ENCODE measurements at regions not wholly inside any gene's neighbourhood (a gene's known extent, or its start where the extent isn't known, plus 50 kb on each side); places are given as distances from the start of the nearest gene placed in this dataset.
"Not testable (repeated sequence)": the region's sequence is repeated elsewhere in the genome, so short reads cannot be mapped to it uniquely, and the experiment has no call there.

DNA sequence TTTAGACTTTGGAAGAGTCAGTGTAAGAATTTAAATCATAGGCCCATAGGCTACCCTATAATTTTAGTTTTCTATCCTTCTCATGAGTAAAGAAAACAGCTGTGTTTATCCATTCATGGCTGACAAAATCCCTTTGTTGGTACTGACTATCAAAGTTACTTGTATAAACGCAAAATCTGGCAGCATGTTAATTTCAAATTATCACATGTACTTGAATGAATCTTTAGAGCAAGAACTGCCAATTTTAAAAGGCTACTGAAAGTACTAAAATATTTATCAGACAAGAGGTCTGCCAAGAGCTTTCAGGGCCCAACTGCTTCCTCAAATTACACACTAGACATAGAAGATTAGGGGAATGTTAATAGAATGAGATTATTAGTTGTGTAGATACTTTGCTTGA is 66.6 kb downstream of the MYL12B start:
- DNase-seq: peak in 1 of 2 experiments; percentile 18

DNA sequence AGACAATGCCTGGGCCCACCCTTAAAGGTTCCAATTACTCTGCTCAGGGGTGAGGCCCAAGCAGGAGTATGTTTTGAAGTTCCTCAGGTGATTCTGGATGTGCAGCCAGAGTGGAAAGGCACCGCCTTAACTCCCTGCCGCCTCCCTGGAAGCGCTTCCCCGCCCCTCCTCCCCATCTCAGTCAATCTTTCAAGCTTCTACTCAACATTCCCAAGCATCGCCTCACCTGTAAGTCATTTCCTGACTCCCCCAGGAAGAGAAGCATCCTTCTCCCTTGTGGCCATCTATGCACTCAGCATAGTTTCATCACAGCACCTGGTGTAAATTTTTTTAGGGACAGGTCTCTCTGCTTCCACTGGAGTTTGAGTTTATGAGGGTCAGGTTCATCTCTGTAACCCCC is 67.5 kb downstream of the MYL12B start:
- DNase-seq: no peak

- no peak for DNase-seq
These were observed 67.9 kb downstream of the MYL12B start for GRCh38 chr18:3329872-3330271.

DNA sequence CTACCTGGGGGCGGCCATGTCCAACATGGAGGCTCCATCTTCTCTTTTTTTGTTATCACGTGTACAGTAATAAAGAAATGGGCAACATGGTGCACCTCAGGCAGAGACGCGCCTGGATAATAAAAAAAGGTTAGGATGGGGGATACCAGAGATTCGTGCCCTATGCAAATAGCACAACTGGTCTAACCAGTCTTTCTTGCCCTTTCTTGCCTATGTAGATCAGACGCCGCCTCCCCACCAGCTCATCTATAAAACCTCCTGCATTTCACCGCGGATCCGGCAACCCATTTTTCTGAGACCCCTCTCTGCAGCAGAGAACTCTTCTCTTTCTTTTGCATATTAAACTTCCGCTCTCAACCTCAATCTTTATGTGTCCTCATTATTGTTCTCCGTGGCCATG is 68.7 kb downstream of the MYL12B start:
- no peak for DNase-seq

GRCh38 chr18:3332376-3332775 is 70.4 kb downstream of the MYL12B start:
- DNase-seq: no peak

DNA sequence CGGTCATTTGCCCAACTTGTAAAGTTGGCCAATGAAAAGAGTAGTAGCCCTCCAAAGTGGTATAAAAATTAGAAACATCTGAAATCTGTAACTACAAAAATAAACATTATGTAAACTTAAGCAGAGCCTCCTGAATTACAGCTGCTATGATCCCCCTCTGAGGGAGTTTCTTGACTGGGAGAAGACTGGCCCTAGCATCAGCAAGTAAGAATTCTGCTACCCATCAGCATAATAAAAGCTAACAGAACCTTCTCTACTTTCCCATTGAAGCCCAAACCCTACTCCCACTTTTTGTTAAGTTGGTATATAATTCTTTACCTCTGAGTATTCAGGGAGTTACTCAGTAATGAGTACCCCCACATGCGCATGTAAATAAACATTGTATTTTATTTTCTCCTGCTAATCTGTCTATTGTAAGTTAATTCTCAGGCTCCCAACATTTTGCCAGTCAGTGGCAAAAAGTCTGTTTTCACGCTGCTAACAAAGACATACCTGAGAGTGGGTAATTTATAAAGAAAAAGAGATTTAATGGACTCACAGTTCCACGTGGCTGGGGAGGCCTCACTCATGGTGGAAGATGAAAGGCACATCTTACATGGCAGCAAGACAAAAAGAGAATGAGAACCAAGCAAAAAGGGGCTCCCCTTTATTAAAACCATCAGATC is 71.3 kb downstream of the MYL12B start:
- no peak for DNase-seq

DNA sequence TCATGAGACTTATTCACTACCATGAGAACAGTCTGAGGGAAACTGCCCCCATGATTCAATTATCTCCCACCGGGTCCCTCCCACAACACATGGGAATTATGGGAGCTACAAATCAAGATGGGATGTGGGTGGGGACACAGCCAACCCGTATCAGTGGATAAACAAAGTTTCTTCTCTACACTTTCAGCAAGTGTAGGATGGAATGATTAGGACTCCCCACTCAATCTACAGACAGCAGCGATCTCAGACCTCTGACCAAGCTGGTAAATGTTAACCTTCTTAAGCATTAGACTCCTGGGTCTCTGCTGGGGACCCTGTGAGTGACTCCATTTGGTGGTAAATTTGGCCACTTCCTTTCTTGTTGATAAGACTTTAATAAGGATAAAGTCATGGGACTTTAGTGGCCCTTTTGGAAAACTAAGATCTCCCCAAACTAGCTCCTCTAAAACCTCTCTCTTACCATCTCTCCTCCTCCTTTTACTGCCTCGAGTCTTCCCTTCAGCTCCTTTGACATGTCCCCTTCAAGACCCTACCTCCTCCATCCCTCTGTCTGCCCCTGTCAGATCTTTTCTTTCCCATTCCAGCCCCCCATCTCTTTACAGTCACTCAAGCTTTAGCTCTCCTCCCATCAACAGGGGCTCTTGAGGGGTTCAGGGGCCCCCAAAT is 71.9 kb downstream of the MYL12B start:
- no peak for DNase-seq

GRCh38 chr18:3340015-3340681 is 78.2 kb downstream of the MYL12B start:
- no peak for DNase-seq

DNA sequence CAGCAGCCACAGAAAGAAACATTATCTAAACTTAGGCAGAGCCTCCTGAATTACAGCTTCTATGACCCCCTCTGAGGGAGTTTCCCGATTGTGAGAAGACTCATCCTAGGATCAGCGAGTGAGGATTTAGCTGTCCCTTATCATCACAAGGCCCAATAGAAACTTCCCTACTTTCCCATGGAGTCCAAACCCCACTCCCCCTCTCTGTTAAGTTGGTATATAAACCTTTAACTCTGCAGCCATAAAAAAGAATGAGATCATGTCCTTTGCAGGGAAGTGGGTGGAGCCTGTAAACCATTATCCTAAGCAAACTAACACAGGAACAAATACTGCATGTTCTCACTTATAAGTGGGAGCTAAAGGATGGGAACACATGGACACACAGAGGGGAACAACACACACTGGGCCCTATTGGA is 78.8 kb downstream of the MYL12B start:
- DNase-seq: no peak

- DNase-seq: no peak
These were observed 80.7 kb downstream of the MYL12B start for GRCh38 chr18:3342628-3343027.

GRCh38 chr18:3345452-3345851 is 83.5 kb downstream of the MYL12B start:
- no peak for DNase-seq

- no peak for DNase-seq
These were observed 84.0 kb downstream of the MYL12B start for GRCh38 chr18:3345885-3346284.

- DNase-seq: no peak
These were observed 84.6 kb downstream of the MYL12B start for GRCh38 chr18:3346487-3346886.

- DNase-seq: no peak
These were observed 85.4 kb downstream of the MYL12B start for GRCh38 chr18:3347286-3347803.

DNA sequence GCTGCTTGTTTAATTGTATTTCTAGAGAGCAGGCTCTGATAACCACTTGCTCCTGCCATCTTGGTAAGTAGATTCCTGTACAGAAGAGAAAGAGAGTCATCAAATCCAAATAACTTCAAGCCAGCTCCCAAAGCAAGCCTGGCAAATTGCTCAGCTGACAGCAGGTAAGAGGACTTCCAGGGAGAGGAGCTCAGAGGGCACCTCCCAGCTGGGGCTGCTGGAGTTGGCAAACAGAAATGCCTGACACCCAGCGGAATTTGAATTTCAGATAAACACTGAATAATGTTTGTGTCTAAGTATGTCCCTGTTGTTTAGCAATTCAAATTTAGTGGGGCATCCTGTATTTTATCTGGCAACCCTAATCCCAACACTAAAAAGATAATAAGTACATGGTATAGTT is 86.2 kb downstream of the MYL12B start:
- DNase-seq: no peak

GRCh38 chr18:3349046-3349841 is 87.3 kb downstream of the MYL12B start:
- not testable (repeated sequence) for DNase-seq

DNA sequence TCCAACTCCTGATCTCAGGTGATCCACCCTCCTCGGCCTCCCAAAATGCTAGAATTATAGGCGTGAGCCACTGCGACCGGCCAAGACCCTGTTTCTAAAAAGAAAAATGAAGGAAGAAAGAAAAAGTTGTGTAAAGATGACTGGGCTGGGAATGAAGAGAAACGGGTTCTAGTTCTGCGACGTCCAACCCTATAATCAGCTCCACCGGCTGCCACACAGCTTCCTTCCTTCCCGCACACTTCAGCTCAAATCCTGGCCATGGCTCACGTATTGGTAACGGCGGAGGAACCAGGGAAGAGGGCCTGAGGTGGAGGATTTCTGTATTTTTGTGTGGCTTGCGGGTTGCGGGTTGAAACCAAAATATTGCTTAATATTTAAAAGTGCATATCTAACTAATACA is 88.1 kb downstream of the MYL12B start:
- no peak for DNase-seq

DNA sequence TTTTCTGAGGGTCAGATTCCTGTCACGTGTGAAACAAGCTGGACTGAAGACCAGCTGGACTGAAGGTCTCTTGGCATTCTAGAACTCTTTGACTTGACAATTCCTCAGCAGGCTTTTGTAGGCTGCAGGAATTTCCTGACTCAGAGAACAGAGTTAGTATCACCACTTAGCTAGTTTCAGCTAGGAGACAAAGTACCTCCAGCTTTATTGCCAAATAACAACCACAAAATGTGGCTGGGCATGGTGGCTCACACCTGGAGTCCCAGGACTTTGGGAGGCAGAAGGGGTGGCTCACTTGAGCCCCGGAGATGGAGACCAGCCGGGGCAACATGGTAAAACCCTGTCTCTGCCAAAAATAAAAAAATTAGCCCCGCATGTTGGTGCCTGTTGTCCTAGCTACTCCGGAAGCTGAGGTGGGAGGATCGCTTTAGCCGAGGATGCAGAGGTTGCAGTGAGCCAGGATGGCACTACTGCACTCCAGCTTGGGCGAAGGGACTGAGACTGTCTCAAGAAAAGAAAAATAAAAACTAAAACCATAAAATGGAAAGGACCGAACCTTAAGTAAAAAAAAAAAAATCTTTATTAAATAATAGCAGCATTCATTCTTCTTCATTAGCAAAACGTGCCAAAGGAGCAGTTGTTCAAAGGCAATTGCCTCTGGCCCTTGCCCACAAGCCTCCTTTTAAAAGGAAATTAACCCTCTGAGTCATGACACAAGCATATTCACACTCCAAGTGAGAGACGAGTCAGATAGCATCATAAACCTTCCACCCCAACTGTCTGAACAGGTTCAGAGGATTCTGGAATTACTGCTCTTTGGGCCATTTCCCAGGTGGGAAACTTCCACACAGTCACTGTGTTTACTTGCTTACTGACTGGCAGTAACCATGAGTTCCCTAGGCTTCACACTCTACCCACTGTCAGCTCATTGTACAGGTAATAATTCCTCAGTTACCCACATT is 88.9 kb downstream of the MYL12B start:
- DNase-seq: no peak

DNA sequence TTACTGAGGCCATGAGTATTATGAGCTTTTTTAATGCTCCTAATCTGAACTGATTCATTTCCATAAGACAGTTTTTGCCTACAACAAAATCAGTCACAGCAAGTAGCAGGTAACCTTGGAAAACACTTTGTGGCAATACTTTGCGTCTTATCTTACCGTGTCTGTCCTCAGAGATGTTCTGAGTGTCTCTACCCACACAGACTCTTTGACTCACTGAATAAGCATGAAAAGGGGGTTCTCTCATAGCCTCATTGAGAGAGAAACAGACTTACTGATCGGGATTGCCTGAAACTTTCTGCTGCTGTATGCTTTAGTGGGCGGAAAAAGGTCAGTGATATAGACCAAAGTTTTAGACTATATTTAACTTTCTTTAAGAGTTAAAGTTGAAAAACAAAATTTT is 92.6 kb downstream of the MYL12B start:
- no peak for DNase-seq

GRCh38 chr18:3356614-3357013 is 93.4 kb upstream of the TGIF1 start:
- no peak for DNase-seq

GRCh38 chr18:3357516-3357915 is 92.5 kb upstream of the TGIF1 start:
- DNase-seq: no peak

DNA sequence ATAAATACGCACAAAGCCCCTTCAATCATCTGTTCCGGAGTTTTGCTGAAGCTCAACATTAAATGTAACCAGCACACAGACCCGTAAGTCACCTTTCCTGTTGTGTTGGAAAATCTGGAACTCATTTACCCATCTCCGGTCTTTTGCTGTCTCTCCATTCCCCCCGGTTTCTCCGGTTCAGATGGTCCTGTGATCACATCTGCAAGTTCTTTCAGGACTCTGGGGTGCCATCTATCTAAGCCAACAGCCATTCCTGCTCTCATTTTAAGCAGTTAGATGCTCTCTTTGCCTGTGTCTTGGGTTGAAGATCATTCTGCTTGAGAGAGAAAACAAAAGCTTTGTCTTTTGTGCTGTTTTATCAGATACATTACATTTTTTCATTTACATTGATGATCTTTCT is 91.7 kb upstream of the TGIF1 start:
- DNase-seq: no peak

Measured in NCI-H2081 (cell line).